ENCODE measurements at regions not wholly inside any gene's neighbourhood (a gene's known extent, or its start where the extent isn't known, plus 50 kb on each side); places are given as distances from the start of the nearest gene placed in this dataset.

- no peaks in the 10 kb centered on the region for H3K27me3 ChIP-seq
- H3K36me3 ChIP-seq = no peaks in the 10 kb centered on the region
- intact Hi-C loops (cut with DNase I; ENCODE audit: low total_unique reads) = no loop called here
- no peak for ATAC-seq
- TF ChIP-seq, protein P1, sequence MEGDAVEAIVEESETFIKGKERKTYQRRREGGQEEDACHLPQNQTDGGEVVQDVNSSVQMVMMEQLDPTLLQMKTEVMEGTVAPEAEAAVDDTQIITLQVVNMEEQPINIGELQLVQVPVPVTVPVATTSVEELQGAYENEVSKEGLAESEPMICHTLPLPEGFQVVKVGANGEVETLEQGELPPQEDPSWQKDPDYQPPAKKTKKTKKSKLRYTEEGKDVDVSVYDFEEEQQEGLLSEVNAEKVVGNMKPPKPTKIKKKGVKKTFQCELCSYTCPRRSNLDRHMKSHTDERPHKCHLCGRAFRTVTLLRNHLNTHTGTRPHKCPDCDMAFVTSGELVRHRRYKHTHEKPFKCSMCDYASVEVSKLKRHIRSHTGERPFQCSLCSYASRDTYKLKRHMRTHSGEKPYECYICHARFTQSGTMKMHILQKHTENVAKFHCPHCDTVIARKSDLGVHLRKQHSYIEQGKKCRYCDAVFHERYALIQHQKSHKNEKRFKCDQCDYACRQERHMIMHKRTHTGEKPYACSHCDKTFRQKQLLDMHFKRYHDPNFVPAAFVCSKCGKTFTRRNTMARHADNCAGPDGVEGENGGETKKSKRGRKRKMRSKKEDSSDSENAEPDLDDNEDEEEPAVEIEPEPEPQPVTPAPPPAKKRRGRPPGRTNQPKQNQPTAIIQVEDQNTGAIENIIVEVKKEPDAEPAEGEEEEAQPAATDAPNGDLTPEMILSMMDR (IDR thresholded peaks at IDR 0.05 in 4 of 5, conservative IDR thresholded peaks at IDR 0.05 in 1 of 5) = no peak
- no peak for TF ChIP-seq POLR2A (IDR thresholded peaks at IDR 0.05)
- H3K27ac ChIP-seq = no peak overlapping the region
- no peaks in the 10 kb centered on the region for H3K4me1 ChIP-seq
- no peak for DNase-seq
- no peaks in the 10 kb centered on the region for H3K9me3 ChIP-seq
- no peak overlapping the region for H3K4me3 ChIP-seq
- in situ Hi-C loops (cut with MboI; ENCODE audit: low sequenced_read_pairs in 4 of 4) = no loop called here
Observed at GRCh38 chr10:94174838-94175237, 181.1 kb downstream of the PLCE1 start.

DNA sequence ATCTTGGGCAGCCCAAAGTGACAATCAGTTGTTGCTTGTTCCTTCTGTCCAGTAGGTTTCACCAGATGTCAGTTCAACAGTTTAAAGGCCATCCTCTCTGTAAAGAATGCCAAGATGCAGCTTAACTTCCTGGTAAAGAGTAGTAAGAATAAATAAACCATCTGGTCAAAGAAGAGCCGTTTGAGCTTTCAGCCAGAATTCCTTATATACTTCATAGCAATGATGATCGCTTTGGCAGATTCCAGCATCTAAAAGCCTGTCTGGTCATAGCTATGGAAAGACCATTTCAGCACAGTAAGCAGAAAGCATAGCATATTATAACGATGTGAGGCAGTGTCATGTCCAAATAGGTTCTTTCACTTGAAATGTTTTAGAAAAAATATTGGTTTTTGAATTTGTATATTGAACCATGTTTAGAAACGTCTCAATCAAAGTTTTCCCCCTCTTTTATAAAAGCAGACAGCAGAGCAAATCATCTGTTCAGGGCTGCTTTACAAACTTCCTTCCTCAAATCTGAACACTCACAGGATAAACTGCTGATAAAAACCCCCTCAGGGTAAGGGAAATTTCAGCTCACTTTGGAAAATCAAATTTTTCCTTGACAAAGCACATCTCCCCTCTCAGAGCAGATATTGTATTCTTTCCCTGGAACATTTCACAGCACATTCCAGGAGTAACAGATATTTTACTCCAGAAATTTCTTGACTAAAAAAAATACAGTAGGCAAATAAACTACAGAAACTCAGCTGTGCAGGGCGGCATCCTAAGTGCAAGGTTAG lies 184.1 kb downstream of the NOC3L start:
- Histone ChIP-seq H3K4me3 (no peak overlapping the region), H3K27me3 (no peaks in the 10 kb centered on the region), H3K9me3 (no peaks in the 10 kb centered on the region), H3K4me1 (no peaks in the 10 kb centered on the region), H3K27ac (no peak overlapping the region), H3K36me3 (no peaks in the 10 kb centered on the region)
- TF ChIP-seq, protein P1 (IDR thresholded peaks at IDR 0.05 in 4 of 5, conservative IDR thresholded peaks at IDR 0.05 in 1 of 5) = no peak
- TF ChIP-seq POLR2A (IDR thresholded peaks at IDR 0.05) = no peak
- in situ Hi-C loops (cut with MboI; ENCODE audit: low sequenced_read_pairs in 4 of 4) (no loop called here), intact Hi-C loops (cut with DNase I; ENCODE audit: low total_unique reads) (no loop called here)
- no peak for DNase-seq
- no peak for ATAC-seq

GRCh38 chr10:94180576-94180975 lies 182.2 kb downstream of the NOC3L start:
- in situ Hi-C loops (cut with MboI; ENCODE audit: low sequenced_read_pairs in 4 of 4) (no loop called here), intact Hi-C loops (cut with DNase I; ENCODE audit: low total_unique reads) (no loop called here)

GRCh38 chr10:94183666-94184264 lies 179.0 kb downstream of the NOC3L start:
- Histone ChIP-seq H3K36me3 (no peaks in the 10 kb centered on the region), H3K9me3 (no peaks in the 10 kb centered on the region), H3K4me1 (no peaks in the 10 kb centered on the region), H3K27ac (no peak overlapping the region), H3K27me3 (no peaks in the 10 kb centered on the region), H3K4me3 (no peak overlapping the region)
- ATAC-seq (no peak), DNase-seq (no peak)
- TF ChIP-seq, protein P1 (IDR thresholded peaks at IDR 0.05 in 4 of 5, conservative IDR thresholded peaks at IDR 0.05 in 1 of 5) = no peak
- no peak for TF ChIP-seq POLR2A (IDR thresholded peaks at IDR 0.05)
- intact Hi-C loops (cut with DNase I; ENCODE audit: low total_unique reads) = no loop called here
- in situ Hi-C loops (cut with MboI; ENCODE audit: low sequenced_read_pairs in 4 of 4) = no loop called here

More at GRCh38 chr10:94180576-94180975, 182.2 kb downstream of the NOC3L start:
- no peak for DNase-seq
- ATAC-seq = no peak
- H3K36me3 ChIP-seq = no peaks in the 10 kb centered on the region
- H3K27me3 ChIP-seq = no peaks in the 10 kb centered on the region
- no peak for TF ChIP-seq POLR2A (IDR thresholded peaks at IDR 0.05)
- TF ChIP-seq, protein P1 (IDR thresholded peaks at IDR 0.05 in 4 of 5, conservative IDR thresholded peaks at IDR 0.05 in 1 of 5) = no peak
- H3K4me3 ChIP-seq = no peak overlapping the region
- H3K9me3 ChIP-seq = no peaks in the 10 kb centered on the region
- H3K4me1 ChIP-seq = no peaks in the 10 kb centered on the region
- H3K27ac ChIP-seq = no peak overlapping the region
